ENCODE measurements at regions not wholly inside any gene's neighbourhood (a gene's known extent, or its start where the extent isn't known, plus 50 kb on each side); places are given as distances from the start of the nearest gene placed in this dataset.

DNA sequence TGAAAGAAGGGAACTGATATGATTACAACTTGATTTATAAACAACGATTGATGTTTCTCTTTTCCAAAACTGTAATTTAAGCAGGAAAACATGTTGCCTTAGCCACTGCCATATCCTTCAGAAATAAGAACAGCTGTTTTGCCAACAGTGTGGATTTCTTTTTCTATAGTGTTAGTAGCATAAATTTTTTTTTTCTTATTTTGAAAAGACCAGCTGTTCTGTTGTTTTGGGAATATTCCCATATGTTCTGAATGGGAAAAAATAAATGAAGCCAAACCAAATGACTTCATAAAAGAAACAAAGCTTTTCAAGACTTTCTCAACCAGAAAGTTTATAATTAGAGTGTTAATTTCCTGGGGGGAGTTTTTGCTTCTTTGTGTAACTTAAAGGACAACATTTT lies 83.9 kb upstream of the ARHGAP24 start:
- Histone ChIP-seq H3K4me3 (no peak overlapping the region), H3K27me3 (no peaks in the 10 kb centered on the region), H3K27ac (no peak overlapping the region), H3K36me3 (no peaks in the 10 kb centered on the region), H3K4me1 (no peaks in the 10 kb centered on the region), H3K9me3 (no peaks in the 10 kb centered on the region)
- TF ChIP-seq, protein P1, sequence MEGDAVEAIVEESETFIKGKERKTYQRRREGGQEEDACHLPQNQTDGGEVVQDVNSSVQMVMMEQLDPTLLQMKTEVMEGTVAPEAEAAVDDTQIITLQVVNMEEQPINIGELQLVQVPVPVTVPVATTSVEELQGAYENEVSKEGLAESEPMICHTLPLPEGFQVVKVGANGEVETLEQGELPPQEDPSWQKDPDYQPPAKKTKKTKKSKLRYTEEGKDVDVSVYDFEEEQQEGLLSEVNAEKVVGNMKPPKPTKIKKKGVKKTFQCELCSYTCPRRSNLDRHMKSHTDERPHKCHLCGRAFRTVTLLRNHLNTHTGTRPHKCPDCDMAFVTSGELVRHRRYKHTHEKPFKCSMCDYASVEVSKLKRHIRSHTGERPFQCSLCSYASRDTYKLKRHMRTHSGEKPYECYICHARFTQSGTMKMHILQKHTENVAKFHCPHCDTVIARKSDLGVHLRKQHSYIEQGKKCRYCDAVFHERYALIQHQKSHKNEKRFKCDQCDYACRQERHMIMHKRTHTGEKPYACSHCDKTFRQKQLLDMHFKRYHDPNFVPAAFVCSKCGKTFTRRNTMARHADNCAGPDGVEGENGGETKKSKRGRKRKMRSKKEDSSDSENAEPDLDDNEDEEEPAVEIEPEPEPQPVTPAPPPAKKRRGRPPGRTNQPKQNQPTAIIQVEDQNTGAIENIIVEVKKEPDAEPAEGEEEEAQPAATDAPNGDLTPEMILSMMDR (IDR thresholded peaks at IDR 0.05): no peak
- DNase-seq (ENCODE audit: low spot score in 2 of 2): no peak
- intact Hi-C loops (cut with DNase I): no loop called here

DNA sequence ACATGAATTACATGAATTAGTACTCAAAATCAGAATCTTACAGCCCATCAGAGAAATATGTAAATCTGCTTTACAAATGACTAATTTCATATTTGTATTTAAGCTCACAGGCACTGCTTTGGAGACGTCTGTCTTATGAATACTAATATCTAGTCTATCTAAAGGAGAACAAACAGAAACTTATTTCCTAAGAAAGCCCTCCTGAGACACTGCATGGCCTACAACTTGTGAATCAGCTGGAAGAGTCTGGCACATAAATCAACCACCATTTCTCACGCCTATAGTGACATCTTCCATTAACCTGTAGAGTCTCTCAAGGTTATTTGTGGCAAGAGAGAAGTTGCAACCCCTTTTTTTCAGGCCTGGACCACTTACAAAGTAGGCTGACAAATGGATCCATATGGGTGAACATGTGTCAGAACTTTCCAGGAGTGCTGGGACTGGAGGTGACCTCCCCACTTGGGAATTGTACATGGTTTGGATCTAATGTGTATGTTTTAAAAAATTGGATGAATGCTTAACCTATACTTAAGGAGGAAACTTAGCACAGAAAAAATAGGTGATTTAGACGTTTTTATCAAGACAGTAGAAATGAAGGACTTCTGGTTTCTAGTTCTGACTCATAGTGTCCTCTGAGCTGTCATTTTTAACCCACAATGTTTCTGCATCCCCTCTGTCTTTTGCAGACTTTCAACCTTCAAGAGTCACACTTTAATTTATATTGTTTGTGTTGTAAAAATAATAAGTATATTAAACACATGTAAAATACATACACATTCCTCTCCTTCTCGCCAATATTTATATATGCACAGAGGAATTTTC lies 83.2 kb upstream of the ARHGAP24 start:
- no peak for DNase-seq (ENCODE audit: low spot score in 2 of 2)
- TF ChIP-seq, protein P1 (IDR thresholded peaks at IDR 0.05): no peak
- intact Hi-C loops (cut with DNase I): no loop called here
- no peaks in the 10 kb centered on the region for H3K4me1 ChIP-seq
- no peaks in the 10 kb centered on the region for H3K36me3 ChIP-seq
- H3K27me3 ChIP-seq: no peaks in the 10 kb centered on the region
- H3K9me3 ChIP-seq: no peaks in the 10 kb centered on the region
- no peak overlapping the region for H3K27ac ChIP-seq
- H3K4me3 ChIP-seq: no peak overlapping the region

DNA sequence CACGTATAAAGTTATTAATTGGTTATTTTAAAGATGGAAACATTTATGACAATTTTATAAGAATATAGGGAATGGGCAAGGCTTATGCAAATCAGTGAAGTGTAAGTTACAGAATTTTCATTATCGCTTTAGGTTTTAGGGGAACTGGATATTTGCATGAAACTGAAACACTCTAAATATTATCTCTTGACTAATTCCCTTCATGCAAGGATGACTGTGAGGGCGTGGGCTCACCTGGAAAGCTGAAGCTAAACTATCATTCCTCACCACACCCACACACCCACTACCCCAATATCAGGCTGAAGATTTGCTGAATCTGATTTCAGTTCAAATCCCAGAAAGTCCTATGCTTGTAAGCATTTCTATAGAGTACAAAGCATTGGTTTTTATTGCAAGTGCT lies 81.7 kb upstream of the ARHGAP24 start:
- Histone ChIP-seq H3K4me1 (no peaks in the 10 kb centered on the region), H3K27ac (no peak overlapping the region), H3K36me3 (no peaks in the 10 kb centered on the region), H3K4me3 (no peak overlapping the region), H3K27me3 (no peaks in the 10 kb centered on the region), H3K9me3 (no peaks in the 10 kb centered on the region)
- TF ChIP-seq, protein P1 (IDR thresholded peaks at IDR 0.05): no peak
- intact Hi-C loops (cut with DNase I): no loop called here
- DNase-seq (ENCODE audit: low spot score in 2 of 2): no peak

DNA sequence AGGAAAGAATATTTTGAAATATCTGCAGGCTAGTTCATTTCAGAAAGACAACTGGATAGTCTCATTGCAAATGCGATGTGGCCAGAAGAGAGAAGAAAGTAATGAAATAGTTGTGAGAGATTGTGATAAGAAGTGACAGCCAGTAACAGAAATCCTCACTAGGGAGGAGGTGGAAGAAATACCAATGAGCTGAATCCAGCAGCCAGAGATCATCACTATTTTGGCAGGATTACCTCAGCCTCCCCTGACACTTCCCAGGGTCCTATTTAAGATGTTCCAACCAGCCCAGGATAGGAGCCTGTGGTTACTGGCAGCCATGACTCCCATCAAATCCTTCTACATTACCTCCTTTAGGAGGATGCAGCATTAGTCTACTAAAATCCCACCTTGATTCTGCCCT lies 76.7 kb upstream of the ARHGAP24 start:
- TF ChIP-seq, protein P1 (IDR thresholded peaks at IDR 0.05): no peak
- no peaks in the 10 kb centered on the region for H3K27me3 ChIP-seq
- no peak overlapping the region for H3K27ac ChIP-seq
- no peak for DNase-seq (ENCODE audit: low spot score in 2 of 2)
- no peaks in the 10 kb centered on the region for H3K4me1 ChIP-seq
- intact Hi-C loops (cut with DNase I): no loop called here
- H3K4me3 ChIP-seq: no peak overlapping the region
- H3K9me3 ChIP-seq: no peaks in the 10 kb centered on the region
- no peaks in the 10 kb centered on the region for H3K36me3 ChIP-seq

DNA sequence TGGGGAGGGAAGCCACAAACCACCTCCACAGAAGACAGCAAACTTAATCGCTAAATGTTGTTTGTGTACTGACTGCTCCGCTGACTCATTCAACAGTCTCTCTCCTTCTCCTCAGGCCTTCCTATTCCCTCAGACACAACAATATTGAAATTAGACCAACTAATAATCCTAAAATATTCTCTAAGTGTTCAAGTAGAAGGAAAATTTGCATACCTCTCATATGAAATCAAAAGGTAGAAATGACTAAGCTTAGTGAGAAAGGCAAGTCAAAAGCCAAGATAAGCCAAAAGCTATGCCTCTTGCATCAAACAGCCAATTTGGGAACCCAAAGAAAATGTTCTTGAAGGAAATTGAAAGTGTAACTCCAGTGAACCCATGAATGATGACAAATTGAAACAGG lies 75.7 kb upstream of the ARHGAP24 start:
- Histone ChIP-seq H3K36me3 (no peaks in the 10 kb centered on the region), H3K27me3 (no peaks in the 10 kb centered on the region), H3K9me3 (no peaks in the 10 kb centered on the region), H3K4me1 (no peaks in the 10 kb centered on the region), H3K27ac (no peak overlapping the region), H3K4me3 (no peak overlapping the region)
- no peak for DNase-seq (ENCODE audit: low spot score in 2 of 2)
- intact Hi-C loops (cut with DNase I): no loop called here
- TF ChIP-seq, protein P1 (IDR thresholded peaks at IDR 0.05): no peak
